ENCODE measurements at regions not wholly inside any gene's neighbourhood (a gene's known extent, or its start where the extent isn't known, plus 50 kb on each side); places are given as distances from the start of the nearest gene placed in this dataset.

DNA sequence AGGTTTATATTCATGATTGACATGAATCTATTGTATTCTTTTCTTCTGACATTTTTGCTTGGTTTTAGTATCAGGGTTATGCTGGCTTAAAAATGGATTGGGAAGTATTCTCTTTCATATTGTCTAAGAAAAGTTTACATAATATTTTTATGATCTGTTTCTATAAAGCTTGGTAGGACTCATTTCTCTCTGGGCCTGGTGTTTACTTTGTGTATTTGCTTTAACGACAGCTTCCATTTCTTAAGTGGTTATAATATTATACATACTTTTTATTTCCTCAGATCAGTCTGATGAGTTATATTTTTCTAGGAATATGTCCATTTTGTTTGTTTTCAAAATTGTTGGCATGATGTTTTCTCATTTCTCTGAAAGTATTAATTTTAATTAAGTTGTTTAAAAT is 117.9 kb upstream of the IL12A start:
- TF ChIP-seq CTCF (conservative IDR thresholded peaks at IDR 0.05; ENCODE audit: low read length) (no peak), EZH2phosphoT487 (IDR thresholded peaks at IDR 0.05; ENCODE audit: borderline replicate concordance, low read depth, low read length) (no peak)

All from OCI-LY7 (cell line).